WTC11 (cell line): ENCODE measurements at regions not wholly inside any gene's neighbourhood (a gene's known extent, or its start where the extent isn't known, plus 50 kb on each side); places are given as distances from the start of the nearest gene placed in this dataset.

Experiments
- ATAC-seq: fragments of 200-7000 bp; cut with Tn5 transposase; 2 replicates; pipeline ENCODE4 v1.10.0; 2021; ENCODE audit warnings: mild to moderate bottlenecking, moderate library complexity
- CTCF ChIA-PET: fragments of 300-600 bp; sonication (Branson Sonifier 250); formaldehyde crosslinking; loops from one replicate; lab custom pipeline; 2021; ENCODE audit warnings: antibody characterized with exemption; lab: Charles Lee
- POLR2A ChIA-PET: fragments of 350-600 bp; sonication (Branson Sonifier 250); formaldehyde crosslinking; loops from one replicate; lab custom pipeline; 2021; ENCODE audit warnings: antibody characterized with exemption; lab: Charles Lee
- DNase-seq: peaks from one replicate; pipeline ENCODE4 v3.0.0; 2021; ENCODE audit warnings: low spot score
- H3K27ac Mint-ChIP-seq: 2 replicates; pipeline ENCODE4 v1.8.0; 2021; ENCODE audit warnings: mixed read lengths
- H3K27me3 Mint-ChIP-seq: 2 replicates; pipeline ENCODE4 v1.8.0; 2021; ENCODE audit warnings: low read depth, mild to moderate bottlenecking, moderate library complexity, mixed read lengths
- H3K36me3 Mint-ChIP-seq: 2 replicates; pipeline ENCODE4 v1.8.0; 2021; ENCODE audit warnings: mixed read lengths
- H3K4me1 Mint-ChIP-seq: 2 replicates; pipeline ENCODE4 v1.8.0; 2022; ENCODE audit warnings: mixed read lengths
- H3K4me3 Mint-ChIP-seq: 2 replicates; pipeline ENCODE4 v1.8.0; 2021; ENCODE audit warnings: mild to moderate bottlenecking, moderate library complexity, mixed read lengths
- H3K9me3 Mint-ChIP-seq: 2 replicates; pipeline ENCODE4 v1.8.0; 2021; ENCODE audit warnings: mixed read lengths
- CBFB ChIP-seq: sonication (generic); formaldehyde crosslinking; IDR thresholded peaks from 2 replicates; pipeline ENCODE4 v1.8.1; 2022; ENCODE audit warnings: mild to moderate bottlenecking, low read depth, missing genetic modification reagents
- CREB1 ChIP-seq: sonication (generic); formaldehyde crosslinking; IDR thresholded peaks from 2 replicates; pipeline ENCODE4 v1.8.0; 2023; ENCODE audit warnings: mild to moderate bottlenecking, missing genetic modification reagents
- EMX1 ChIP-seq: fragments of 250-450 bp; sonication (Bioruptor Pico); IDR thresholded peaks from 2 replicates; pipeline ENCODE4 v1.8.0; 2021; ENCODE audit warnings: mild to moderate bottlenecking
- ETV6 ChIP-seq: sonication (generic); formaldehyde crosslinking; IDR thresholded peaks from 2 replicates; pipeline ENCODE4 v1.8.1; 2022; ENCODE audit warnings: mild to moderate bottlenecking, missing genetic modification reagents
- FOXJ3 ChIP-seq: sonication (generic); formaldehyde crosslinking; IDR thresholded peaks from 2 replicates; pipeline ENCODE4 v1.9.0; 2021; ENCODE audit warnings: missing genetic modification reagents, mild to moderate bottlenecking, borderline replicate concordance
- FOXP4 ChIP-seq: sonication (generic); formaldehyde crosslinking; IDR thresholded peaks from 2 replicates; pipeline ENCODE4 v1.8.0; 2022; ENCODE audit warnings: mild to moderate bottlenecking, missing genetic modification reagents
- JAZF1 ChIP-seq: fragments of 250-450 bp; sonication (Bioruptor Pico); IDR thresholded peaks from 2 replicates; pipeline ENCODE4 v1.9.0; 2021; ENCODE audit warnings: moderate library complexity, mild to moderate bottlenecking, inconsistent platforms
- MLX ChIP-seq: sonication (generic); formaldehyde crosslinking; IDR thresholded peaks from 2 replicates; pipeline ENCODE4 v1.8.1; 2023; ENCODE audit warnings: mild to moderate bottlenecking, missing genetic modification reagents, moderate library complexity
- MYBL2 ChIP-seq: sonication (generic); formaldehyde crosslinking; IDR thresholded peaks from 2 replicates; pipeline ENCODE4 v1.8.1; 2023; ENCODE audit warnings: mild to moderate bottlenecking, moderate library complexity, missing genetic modification reagents
- NFE2L1 ChIP-seq: sonication (generic); formaldehyde crosslinking; IDR thresholded peaks from 2 replicates; pipeline ENCODE4 v1.8.1; 2023; ENCODE audit warnings: missing genetic modification reagents
- NFYB ChIP-seq: sonication (generic); formaldehyde crosslinking; conservative IDR thresholded peaks from 2 replicates; pipeline ENCODE4 v1.8.0; 2022; ENCODE audit warnings: low read depth, missing genetic modification reagents
- NR3C1 ChIP-seq: sonication (generic); formaldehyde crosslinking; conservative IDR thresholded peaks from 2 replicates; pipeline ENCODE4 v1.8.1; 2023; ENCODE audit warnings: low read depth, mild to moderate bottlenecking, missing genetic modification reagents
- PRRX2 ChIP-seq: fragments of 250-450 bp; sonication (Bioruptor Pico); IDR thresholded peaks from 2 replicates; pipeline ENCODE4 v1.8.0; 2021; ENCODE audit warnings: mild to moderate bottlenecking
- RELA ChIP-seq: sonication (generic); formaldehyde crosslinking; IDR thresholded peaks from 2 replicates; pipeline ENCODE4 v1.8.1; 2022; ENCODE audit warnings: missing genetic modification reagents, mild to moderate bottlenecking, borderline replicate concordance
- RORB ChIP-seq: fragments of 250-450 bp; sonication (Bioruptor Pico); IDR thresholded peaks from 2 replicates; pipeline ENCODE4 v1.9.0; 2021; ENCODE audit warnings: mild to moderate bottlenecking
- SMAD4 ChIP-seq: sonication (generic); formaldehyde crosslinking; IDR thresholded peaks from 2 replicates; pipeline ENCODE4 v1.8.0; 2022; ENCODE audit warnings: mild to moderate bottlenecking, missing genetic modification reagents
- TCF7 ChIP-seq: sonication (generic); formaldehyde crosslinking; IDR thresholded peaks from 2 replicates; pipeline ENCODE4 v1.8.0; 2022; ENCODE audit warnings: mild to moderate bottlenecking, low read depth, missing genetic modification reagents, moderate library complexity
- TEAD1 ChIP-seq: sonication (generic); formaldehyde crosslinking; IDR thresholded peaks from 2 replicates; pipeline ENCODE4 v1.8.0; 2022; ENCODE audit warnings: mild to moderate bottlenecking, missing genetic modification reagents
- TEAD4 ChIP-seq: sonication (generic); formaldehyde crosslinking; IDR thresholded peaks from 2 replicates; pipeline ENCODE4 v1.8.0; 2022; ENCODE audit warnings: mild to moderate bottlenecking, missing genetic modification reagents
- TP53 ChIP-seq: sonication (generic); formaldehyde crosslinking; IDR thresholded peaks from 2 replicates; pipeline ENCODE4 v1.8.1; 2023; ENCODE audit warnings: mild to moderate bottlenecking, missing genetic modification reagents
- ZBTB21 ChIP-seq: sonication (generic); formaldehyde crosslinking; IDR thresholded peaks from 2 replicates; pipeline ENCODE4 v1.8.1; 2023; ENCODE audit warnings: mild to moderate bottlenecking, missing genetic modification reagents, borderline replicate concordance
- ZNF138 ChIP-seq: sonication (generic); formaldehyde crosslinking; conservative IDR thresholded peaks from 2 replicates; pipeline ENCODE4 v1.8.1; 2022; ENCODE audit warnings: mild to moderate bottlenecking, moderate library complexity, missing genetic modification reagents
- ZNF416 ChIP-seq: fragments of 250-450 bp; sonication (Bioruptor Pico); IDR thresholded peaks from 2 replicates; pipeline ENCODE4 v1.9.0; 2021; ENCODE audit warnings: mild to moderate bottlenecking, inconsistent platforms
- TF ChIP-seq, protein P1 (sequence below): fragments of 250-450 bp; sonication (Bioruptor Pico); conservative IDR thresholded peaks from 2 replicates; pipeline ENCODE4 v1.9.0; 2021; ENCODE audit warnings: mild to moderate bottlenecking
- TF ChIP-seq, protein P2 (sequence below): sonication (generic); formaldehyde crosslinking; IDR thresholded peaks from 2 replicates; pipeline ENCODE4 v1.8.0; 2022; ENCODE audit warnings: mild to moderate bottlenecking, missing genetic modification reagents
- TF ChIP-seq, protein P3 (sequence below): sonication (generic); formaldehyde crosslinking; IDR thresholded peaks from 2 replicates; pipeline ENCODE4 v1.8.1; 2022; ENCODE audit warnings: low read depth, mild to moderate bottlenecking, moderate library complexity, missing genetic modification reagents, borderline replicate concordance

- Mint-ChIP-seq H3K27me3 (peaks cover 3% of the 10 kb centered on the region), H3K36me3 (no peaks in the 10 kb centered on the region), H3K9me3 (peaks cover 14% of the 10 kb centered on the region), H3K4me3 (no peak overlapping the region), H3K4me1 (no peaks in the 10 kb centered on the region), H3K27ac (no peak overlapping the region)
- ChIA-PET CTCF (no interaction called here), POLR2A (no interaction called here)
- ATAC-seq (no peak), DNase-seq (no peak)
- TF ChIP-seq RORB (CRISPR knock-in tag) (no peak), ZNF416 (CRISPR knock-in tag) (no peak), EMX1 (no peak), SMAD4 (no peak), JAZF1 (CRISPR knock-in tag) (no peak), ZBTB21 (CRISPR knock-in tag) (no peak), CREB1 (no peak), CBFB (CRISPR knock-in tag) (no peak), MLX (CRISPR knock-in tag) (no peak), NFYB (CRISPR knock-in tag) (no peak), ETV6 (no peak), TEAD4 (CRISPR knock-in tag) (no peak), NR3C1 (no peak), FOXJ3 (CRISPR knock-in tag) (no peak)
- TF ChIP-seq, protein P1, sequence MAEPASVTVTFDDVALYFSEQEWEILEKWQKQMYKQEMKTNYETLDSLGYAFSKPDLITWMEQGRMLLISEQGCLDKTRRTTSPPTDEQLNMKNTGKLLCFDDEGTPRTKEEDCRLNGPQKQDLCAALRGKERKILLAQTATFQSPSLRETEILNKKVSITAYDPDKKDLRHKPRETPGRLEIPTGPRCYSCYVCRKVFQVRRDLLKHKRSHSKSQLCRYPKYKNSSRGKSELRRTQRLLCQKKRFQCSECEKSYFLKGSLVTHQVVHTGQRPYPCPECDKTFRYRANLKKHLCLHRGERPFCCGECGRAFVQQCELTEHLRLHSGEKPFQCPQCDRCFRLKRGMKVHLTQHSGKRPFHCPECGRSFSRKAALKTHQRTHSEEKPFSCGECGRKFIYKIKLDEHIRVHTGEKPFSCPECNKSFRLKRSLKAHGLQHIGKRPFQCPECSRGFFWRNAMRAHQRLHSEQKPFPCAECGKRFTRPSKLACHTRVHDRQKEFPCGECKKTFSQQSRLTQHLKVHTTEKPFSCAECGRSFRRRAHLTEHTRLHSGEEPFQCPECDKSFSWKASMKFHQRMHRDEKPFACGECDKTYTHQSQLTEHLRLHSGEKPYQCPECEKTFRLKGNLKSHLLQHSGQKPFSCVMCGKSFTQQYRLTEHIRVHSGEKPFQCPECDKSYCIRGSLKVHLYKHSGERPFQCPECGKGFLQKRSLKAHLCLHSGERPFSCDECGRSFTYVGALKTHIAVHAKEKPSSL (CRISPR knock-in tag), result no peak
These were observed 86.3 kb upstream of the FSHR start for GRCh38 chr2:49240608-49241007.

GRCh38 chr2:49238604-49238960 is 84.3 kb upstream of the FSHR start:
- ATAC-seq, result no peak
- Mint-ChIP-seq H3K4me1 (no peaks in the 10 kb centered on the region), H3K4me3 (no peak overlapping the region), H3K27me3 (peaks cover 3% of the 10 kb centered on the region; the same call in 1 of the 2 replicates), H3K27ac (no peak overlapping the region), H3K36me3 (no peaks in the 10 kb centered on the region), H3K9me3 (peaks cover 14% of the 10 kb centered on the region)
- ChIA-PET POLR2A (no interaction called here), CTCF (interaction anchor here (1.2 kb wide), 1 partner anchor 31 kb away, joined by 3 read pairs; no protein-coding TSS in a partner anchor)
- no peak for DNase-seq
- no peak for TF ChIP-seq FOXJ3 (CRISPR knock-in tag)
- TF ChIP-seq NFE2L1, result no peak
- TF ChIP-seq TP53, result no peak
- TF ChIP-seq FOXP4 (CRISPR knock-in tag), result no peak
- TF ChIP-seq, protein P2, sequence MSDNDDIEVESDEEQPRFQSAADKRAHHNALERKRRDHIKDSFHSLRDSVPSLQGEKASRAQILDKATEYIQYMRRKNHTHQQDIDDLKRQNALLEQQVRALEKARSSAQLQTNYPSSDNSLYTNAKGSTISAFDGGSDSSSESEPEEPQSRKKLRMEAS (CRISPR knock-in tag), result no peak
- no peak for TF ChIP-seq NR3C1
- no peak for TF ChIP-seq ETV6
- no peak for TF ChIP-seq PRRX2 (CRISPR knock-in tag)
- no peak for TF ChIP-seq RELA
- no peak for TF ChIP-seq JAZF1 (CRISPR knock-in tag)
- TF ChIP-seq, protein P1 (CRISPR knock-in tag), result no peak
- TF ChIP-seq, protein P3, sequence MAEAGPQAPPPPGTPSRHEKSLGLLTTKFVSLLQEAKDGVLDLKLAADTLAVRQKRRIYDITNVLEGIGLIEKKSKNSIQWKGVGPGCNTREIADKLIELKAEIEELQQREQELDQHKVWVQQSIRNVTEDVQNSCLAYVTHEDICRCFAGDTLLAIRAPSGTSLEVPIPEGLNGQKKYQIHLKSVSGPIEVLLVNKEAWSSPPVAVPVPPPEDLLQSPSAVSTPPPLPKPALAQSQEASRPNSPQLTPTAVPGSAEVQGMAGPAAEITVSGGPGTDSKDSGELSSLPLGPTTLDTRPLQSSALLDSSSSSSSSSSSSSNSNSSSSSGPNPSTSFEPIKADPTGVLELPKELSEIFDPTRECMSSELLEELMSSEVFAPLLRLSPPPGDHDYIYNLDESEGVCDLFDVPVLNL (CRISPR knock-in tag), result no peak
- TF ChIP-seq MYBL2, result no peak
- TF ChIP-seq TCF7 (CRISPR knock-in tag), result no peak
- TF ChIP-seq TEAD1 (CRISPR knock-in tag), result no peak
- no peak for TF ChIP-seq SMAD4
- no peak for TF ChIP-seq ZNF138 (CRISPR knock-in tag)
- no peak for TF ChIP-seq RORB (CRISPR knock-in tag)
